HG03439 (cell line): ENCODE measurements at regions not wholly inside any gene's neighbourhood (a gene's known extent, or its start where the extent isn't known, plus 50 kb on each side); places are given as distances from the start of the nearest gene placed in this dataset.

Experiments
- ATAC-seq: cut with Tn5 transposase; IDR thresholded peaks from one replicate; pipeline ENCODE4 v1.9.1; 2021; ENCODE audit warnings: mild to moderate bottlenecking, moderate library complexity; ENCODE audit not compliant: unreplicated experiment

GRCh38 chr10:30256084-30256483, 93.0 kb downstream of the MTPAP start:
- ATAC-seq, result no peak

- no peak for ATAC-seq
Observed at GRCh38 chr10:30254926-30255325, 94.2 kb downstream of the MTPAP start.

DNA sequence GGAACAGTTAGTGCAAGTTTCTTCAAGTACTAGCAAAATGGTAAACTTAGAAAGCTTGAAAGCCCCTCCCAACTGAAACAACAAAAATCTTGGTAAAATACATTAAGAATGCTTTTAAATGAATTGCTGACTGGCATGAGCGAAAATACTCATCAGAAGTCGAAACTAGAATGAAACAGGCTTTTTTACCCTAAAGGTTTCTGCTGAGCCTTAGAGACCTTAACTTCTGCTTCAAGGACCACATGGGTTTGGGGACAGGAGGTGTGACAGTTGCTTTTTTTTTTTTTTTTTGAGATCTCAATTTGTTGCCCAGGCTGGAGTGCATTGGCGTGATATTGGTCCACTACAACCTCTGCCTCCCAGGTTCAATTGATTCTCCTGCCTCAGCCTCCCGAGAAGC, 100.3 kb downstream of the MTPAP start:
- ATAC-seq, result no peak

- no peak for ATAC-seq
Observed at GRCh38 chr10:30247704-30248103, 101.4 kb downstream of the MTPAP start.

DNA sequence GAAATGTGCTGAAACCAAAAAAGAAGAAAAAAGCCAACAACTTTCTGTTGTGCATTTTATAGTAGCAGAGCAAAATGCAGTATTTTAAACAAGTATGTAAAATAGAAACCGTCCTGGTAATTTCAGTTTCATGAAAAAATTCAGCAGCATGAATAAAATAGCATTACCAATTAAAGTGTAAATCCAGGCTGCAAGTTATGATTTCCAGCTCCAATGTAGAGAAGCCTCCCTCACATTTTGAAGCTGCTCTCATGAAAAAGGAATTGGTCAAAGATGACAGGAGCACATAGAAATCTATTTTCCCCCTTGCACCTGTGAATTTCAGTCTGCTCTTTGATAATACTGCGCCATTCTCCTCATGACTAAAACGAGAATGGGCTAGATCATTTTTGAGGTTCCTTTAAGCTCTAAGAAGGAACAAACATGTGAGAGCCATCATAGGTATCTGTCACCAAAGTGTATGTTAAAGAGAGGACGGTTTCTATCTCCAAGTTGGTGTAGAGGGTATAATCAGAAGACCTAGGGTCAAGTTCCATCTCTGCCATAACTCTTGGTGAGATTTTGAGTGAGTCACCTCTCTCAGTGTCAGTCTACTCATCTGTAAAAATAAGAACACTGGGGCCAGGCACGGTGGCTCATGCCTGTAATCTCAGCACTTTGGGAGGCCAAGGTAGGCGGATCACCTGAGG, 107.5 kb downstream of the MTPAP start:
- ATAC-seq, result no peak

GRCh38 chr10:30238836-30239235, 110.2 kb downstream of the MTPAP start:
- no peak for ATAC-seq

DNA sequence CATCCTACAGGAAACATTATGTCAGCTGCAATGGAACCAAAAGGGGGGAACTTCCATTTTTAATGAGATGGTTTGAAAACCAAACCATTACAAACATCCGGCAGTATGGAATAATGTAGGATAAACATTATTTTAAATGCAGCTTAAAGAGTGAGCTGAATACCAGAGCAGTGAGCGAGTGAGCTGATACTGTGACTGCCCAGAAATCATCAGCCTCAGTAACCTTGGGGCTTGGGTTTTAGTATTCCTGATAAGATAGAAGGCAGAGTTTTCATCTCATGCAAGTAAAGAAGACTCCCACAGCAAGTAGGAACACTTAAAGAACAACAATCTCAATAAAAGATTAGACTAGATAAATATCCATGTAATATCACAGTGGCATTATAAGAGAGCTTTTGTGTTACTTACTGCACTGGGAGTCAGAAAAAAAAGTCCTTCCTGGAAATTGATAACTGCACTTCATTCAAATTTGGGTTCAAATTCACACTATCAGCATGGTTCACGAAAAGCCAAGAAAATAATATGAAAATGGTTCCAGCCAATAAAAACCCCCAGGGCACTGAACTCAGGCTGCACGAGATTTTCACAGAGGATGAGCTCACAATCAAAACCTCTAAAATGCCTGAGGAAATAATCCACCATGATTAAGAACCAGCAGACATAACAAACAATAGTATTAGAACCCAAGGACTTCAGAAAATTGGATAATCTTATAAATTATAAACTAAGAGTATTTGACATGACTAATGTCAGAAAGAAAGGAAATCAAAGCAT, 115.7 kb downstream of the MTPAP start:
- ATAC-seq, result no peak

DNA sequence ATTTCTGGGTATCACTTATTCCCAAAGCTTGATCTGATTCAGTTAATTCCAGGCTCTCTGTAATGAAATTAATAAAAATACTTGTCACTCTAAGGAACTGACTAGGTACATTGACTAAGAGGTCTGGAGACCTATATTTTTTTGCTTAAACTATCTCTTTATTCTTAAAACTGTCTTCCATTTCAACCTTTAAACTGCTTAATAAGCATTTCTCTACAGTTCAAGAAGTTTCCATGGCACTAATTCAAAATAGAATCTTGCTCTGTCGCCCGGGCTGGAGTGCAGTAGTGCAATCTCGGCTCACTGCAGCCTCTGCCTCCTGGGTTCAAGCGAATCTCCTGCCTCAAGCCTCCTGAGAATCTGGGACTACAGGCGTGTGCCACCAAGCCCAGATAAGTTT, 117.4 kb downstream of the MTPAP start:
- no peak for ATAC-seq

DNA sequence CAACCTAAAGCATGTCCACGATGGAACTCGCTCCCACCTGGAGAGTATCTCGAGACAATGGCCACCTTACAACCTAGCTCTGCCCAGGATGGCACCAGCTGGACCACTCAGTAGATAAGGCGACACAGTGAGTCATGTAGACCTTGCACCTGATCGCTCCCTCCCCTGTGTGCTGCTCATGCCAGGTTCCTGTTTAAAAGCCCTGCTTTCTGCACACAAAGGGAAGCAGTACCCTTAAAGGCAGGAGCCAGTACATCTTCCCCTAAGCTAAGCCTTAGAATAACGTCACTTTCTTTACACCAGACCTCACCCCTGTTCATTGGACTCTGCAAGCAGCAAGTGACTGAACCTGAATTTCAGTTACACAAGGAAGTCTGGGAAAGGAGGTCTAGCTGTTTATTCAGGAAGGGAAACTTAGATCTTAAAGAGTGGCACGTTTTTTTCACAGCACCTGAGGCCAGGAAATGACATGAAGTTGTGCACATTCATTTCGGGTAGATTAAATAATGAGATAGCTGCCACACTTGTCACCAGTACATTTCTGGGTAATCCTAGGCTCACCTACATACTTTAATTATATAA, 117.9 kb downstream of the MTPAP start:
- no peak for ATAC-seq

DNA sequence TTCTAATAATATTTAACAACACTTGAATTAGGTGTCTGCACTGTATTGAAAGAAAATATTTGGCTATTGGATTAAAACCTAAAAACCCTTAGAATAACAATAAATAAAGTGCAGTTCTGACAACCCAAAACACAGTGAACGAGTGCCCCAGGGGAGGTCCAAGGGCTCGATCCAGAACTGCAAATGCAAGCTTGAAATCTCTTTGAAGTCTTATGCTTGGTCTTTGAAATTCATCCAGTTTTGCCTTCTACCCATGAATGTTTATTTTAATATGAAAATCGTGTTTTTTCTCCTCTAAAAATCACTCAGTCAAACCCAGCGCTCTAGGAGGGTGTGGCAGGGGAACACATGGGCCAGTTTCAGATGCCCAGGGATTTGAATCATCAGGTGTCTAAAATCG, 119.5 kb downstream of the MTPAP start:
- ATAC-seq, result no peak

GRCh38 chr10:30228417-30229036, 120.6 kb downstream of the MTPAP start:
- no peak for ATAC-seq

- ATAC-seq, result no peak
Observed at GRCh38 chr10:30227481-30227880, 121.6 kb downstream of the MTPAP start.

DNA sequence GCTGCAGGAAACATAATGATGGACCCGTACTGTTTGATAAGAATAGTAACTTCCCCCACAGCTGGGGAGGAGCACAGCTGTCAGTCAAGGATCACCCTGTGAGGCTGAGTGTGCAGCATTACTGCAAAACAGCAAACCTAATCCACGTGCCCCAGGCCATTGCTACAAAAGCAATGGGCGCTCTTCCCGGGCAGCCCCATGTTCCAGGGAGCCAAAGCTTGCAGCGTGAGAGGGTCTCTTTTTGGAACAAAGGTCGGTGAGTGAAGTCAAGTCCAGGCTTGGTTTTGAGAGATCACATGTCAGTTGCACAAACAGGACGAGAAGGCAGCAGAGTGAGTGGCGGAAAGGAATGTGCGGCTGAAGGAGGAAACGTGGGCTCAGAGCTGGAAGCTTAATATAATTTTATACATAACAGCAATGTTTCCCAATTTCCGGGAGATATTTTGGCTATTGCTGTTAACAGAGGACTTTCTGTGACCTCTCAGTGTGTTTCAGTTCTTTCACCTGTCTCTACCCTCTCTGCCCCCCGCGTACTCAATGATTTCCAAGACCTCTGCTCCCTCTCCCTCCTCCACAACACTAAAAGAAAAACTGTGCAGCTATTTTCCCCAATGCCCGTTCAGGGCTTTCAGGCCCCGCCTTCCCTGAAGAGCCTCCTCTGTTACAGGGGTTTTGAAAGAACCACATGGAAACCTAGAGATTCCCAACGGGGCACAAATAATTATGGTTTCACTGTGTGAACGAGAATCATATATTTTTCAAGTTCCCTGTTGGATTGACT, 128.9 kb downstream of the MTPAP start:
- ATAC-seq, result no peak

GRCh38 chr10:30216821-30217220, 132.3 kb downstream of the MTPAP start:
- ATAC-seq, result no peak

DNA sequence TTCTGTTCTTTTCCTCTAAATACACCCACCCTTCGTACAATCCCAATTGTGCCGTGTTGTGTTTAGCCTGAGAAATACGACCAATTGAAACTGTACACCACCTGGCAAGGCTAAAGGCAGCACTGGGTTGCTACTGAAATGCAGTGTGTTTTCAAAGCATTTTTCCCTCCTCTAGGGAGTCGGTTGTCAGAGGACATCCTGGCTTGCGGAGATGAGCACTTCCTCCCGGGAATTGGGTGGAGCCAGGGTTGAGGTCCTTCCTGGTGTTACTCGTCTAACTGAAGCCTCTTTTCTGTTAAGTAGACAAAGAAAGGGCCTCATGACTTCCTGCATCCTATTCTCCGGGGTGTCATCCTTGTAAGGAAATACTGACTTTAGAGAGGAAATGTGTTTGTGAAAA, 133.5 kb downstream of the MTPAP start:
- no peak for ATAC-seq

DNA sequence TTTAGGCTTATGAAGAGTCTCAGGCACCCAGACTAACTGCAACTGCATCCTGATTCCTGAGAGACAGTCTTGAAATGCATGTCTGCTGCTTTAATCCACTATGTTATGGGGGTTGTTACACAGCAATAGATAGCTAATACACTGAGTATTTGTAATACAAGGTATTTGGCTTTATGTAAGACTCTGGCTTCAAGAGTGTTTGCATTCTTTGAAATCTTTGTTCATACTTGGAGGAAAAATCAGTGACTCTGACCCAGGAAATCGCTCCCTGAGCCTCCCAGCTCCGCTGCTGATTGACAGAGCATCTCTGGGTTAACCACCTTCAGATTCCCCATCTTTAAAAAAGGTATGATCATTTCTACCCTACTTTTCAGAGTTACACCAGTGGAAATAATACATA, 133.9 kb downstream of the MTPAP start:
- no peak for ATAC-seq

GRCh38 chr10:30210296-30210695, 138.8 kb downstream of the MTPAP start:
- ATAC-seq, result no peak

- ATAC-seq, result no peak
Observed at GRCh38 chr10:30208330-30208729, 140.7 kb downstream of the MTPAP start.

GRCh38 chr10:30207485-30208052, 141.5 kb downstream of the MTPAP start:
- no peak for ATAC-seq

GRCh38 chr10:30200017-30200415, 140.6 kb upstream of the JCAD start:
- no peak for ATAC-seq
